22Rv1 (cell line): ENCODE measurements at regions not wholly inside any gene's neighbourhood (a gene's known extent, or its start where the extent isn't known, plus 50 kb on each side); places are given as distances from the start of the nearest gene placed in this dataset.

Experiments used
- H3K27ac ChIP-seq: fragments of 450-650 bp; 2 replicates; pipeline ENCODE4 v1.5.1; 2017
- CTCF ChIP-seq: fragments of 450-650 bp; IDR thresholded peaks from 2 replicates; pipeline ENCODE4 v1.5.1; 2017; ENCODE audit warnings: mild to moderate bottlenecking
- ZFX ChIP-seq: fragments of 450-650 bp; IDR thresholded peaks from 2 replicates; pipeline ENCODE4 v1.6.1; 2017; ENCODE audit warnings: antibody characterized with exemption, borderline replicate concordance

GRCh38 chr3:124526601-124527000, 203.7 kb upstream of the UMPS start:
- H3K27ac ChIP-seq = no peak overlapping the region
- peak; percentile 20 for TF ChIP-seq CTCF
- no peak for TF ChIP-seq ZFX

GRCh38 chr3:124529826-124530571, 200.3 kb upstream of the UMPS start:
- TF ChIP-seq ZFX = no peak
- TF ChIP-seq CTCF = no peak
- no peak overlapping the region for H3K27ac ChIP-seq

- TF ChIP-seq CTCF = no peak
- no peak overlapping the region for H3K27ac ChIP-seq
These were observed 199.3 kb upstream of the UMPS start for GRCh38 chr3:124530916-124531315.

GRCh38 chr3:124532071-124532470, 198.2 kb upstream of the UMPS start:
- TF ChIP-seq ZFX = no peak
- TF ChIP-seq CTCF = no peak
- no peak overlapping the region for H3K27ac ChIP-seq

- H3K27ac ChIP-seq = no peak overlapping the region
- no peak for TF ChIP-seq ZFX
- TF ChIP-seq CTCF = no peak
These were observed 194.9 kb upstream of the UMPS start for GRCh38 chr3:124535306-124535705.

GRCh38 chr3:124540550-124541211, 189.6 kb upstream of the UMPS start:
- H3K27ac ChIP-seq = no peak overlapping the region
- TF ChIP-seq CTCF (no peak), ZFX (no peak)

- no peak overlapping the region for H3K27ac ChIP-seq
- TF ChIP-seq CTCF (no peak), ZFX (no peak)
These were observed 187.9 kb upstream of the UMPS start for GRCh38 chr3:124542214-124542869.
